NCI-H82 treated with DMSO at 0.1 percent for 48 hours (cell line): ENCODE measurements at regions not wholly inside any gene's neighbourhood (a gene's known extent, or its start where the extent isn't known, plus 50 kb on each side); places are given as distances from the start of the nearest gene placed in this dataset.
"Not testable (repeated sequence)": the region's sequence is repeated elsewhere in the genome, so short reads cannot be mapped to it uniquely, and the experiment has no call there.

Experiments used
- DNase-seq: peaks from one replicate; lab custom pipeline; 2025; ENCODE audit not compliant: unreplicated experiment; lab: John Stamatoyannopoulos, UW

DNA sequence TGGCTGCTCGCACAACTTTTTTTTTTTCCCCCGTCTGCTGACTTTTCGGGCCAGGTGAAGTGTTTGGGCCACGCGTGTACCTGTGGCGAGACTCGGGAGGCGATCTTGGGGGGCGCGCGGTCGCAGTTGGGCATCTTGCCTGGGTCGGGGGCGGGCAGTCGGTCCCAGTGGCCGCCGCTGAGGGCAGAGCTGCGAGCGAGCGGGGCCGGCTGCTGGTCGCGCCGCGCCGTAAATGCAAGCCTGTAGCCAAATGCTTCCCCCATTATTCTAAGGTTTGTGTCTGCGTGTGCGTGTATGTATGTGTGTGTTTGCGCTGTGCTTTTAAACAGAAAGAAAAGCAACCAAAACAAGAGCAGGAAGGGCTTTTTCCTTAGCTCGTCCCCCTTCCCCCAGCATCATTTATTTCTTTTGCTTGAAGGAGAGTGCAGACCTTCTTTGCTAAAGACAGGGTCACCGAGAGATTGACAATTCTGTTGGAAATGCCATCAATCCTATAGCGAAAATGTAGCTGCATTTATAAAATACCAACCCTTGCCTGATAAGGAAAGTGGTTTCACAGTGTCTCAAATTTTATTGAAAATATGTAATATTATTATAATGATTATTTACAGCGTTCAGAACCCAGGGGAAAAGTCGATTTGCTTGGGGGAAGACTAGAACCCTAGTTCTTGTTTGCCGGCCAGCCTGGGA lies 143.2 kb upstream of the ZNF536 start:
- no peak for DNase-seq

DNA sequence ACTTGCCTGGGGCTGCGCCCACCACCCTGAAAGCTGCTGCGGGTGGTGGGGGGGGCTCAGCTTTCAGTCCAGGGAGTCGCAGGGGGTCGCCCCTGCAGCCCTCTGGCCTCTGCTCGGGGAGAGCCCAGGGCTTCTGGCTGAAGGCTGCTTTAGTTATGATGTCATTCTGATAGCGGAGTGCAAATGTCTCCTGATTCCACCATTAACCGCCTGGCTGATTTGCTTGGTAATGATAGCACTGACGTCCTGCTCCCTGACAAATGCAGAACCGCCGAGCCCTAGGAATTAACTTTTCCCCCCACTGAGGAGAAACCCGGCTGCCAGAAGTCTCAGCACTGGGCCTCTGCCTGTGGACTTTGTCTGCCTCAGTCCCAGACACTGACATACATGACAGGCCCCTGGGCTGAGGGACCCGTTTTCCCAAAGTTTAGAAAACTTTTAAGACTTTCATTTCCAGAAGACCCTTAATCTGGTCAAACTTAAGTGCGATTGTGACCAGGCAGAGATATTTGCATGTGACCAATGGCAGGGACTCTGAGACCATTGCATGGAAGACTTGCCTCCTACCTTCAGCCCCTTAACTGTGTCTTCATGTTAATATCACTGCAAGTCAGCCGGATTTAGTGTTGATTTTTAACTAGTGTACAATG lies 142.5 kb upstream of the ZNF536 start:
- no peak for DNase-seq

DNA sequence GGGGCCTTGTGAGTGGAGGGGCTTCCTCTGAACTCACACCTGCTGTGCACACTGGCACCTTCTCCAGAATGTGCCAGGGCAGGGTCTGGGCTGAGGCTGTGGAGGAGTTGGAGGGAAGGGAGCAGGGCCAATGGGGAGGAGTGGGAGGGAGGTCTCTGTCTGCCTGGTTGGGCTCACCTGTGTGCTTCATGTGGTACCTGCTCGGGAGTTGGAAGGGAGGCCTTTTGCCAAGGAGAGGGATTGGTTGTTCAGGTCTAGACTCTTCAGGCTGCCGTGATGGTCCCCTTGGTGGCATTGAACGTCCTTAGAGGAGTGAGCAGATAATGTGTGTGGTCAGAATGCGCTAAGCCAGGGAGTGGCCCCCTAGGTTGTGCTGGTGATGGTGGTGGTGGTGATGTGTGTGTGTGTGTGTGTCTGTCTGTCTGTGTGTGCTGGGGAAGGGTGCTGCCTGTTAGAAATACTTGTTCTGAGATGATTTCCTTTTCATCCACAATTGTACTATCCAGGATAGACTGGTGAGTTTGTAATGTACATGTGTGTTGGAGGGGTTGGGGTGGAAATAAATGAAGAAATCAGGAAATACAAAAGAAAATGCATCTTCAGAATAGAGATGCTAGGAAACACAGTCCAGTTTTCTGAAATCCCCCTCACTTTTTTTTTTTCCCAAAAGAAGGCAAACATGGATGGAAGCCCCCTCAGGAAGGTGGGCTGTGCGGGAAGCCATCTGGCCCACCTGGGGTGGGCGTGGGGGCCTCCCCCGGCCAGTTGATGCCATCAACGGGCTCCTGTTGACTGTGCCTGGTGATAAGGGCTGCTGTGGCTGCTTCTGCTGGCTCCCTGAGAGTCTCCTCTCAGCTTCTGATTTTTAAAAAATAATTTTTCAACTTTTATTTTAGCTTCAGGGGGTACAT lies 140.5 kb upstream of the ZNF536 start:
- no peak for DNase-seq

DNA sequence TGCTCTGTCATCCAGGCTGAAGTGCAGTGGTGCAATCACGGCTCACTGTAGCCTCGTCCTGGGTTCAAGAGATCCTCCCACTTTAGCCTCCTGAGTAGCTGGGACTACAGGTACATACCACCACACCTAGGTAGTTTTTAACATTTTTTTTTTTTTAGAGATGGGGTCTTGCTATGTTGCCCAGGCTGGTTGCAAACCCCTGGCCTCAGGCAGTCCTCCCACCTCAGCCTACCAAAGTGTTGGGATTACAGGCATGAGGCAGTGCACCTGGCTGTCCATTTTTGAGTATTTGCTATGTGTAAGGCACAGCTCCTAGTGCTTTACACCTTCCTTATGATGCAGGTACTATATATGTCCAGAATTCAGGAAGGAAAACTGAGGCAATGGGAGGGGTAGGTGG lies 138.8 kb upstream of the ZNF536 start:
- DNase-seq: no peak

DNA sequence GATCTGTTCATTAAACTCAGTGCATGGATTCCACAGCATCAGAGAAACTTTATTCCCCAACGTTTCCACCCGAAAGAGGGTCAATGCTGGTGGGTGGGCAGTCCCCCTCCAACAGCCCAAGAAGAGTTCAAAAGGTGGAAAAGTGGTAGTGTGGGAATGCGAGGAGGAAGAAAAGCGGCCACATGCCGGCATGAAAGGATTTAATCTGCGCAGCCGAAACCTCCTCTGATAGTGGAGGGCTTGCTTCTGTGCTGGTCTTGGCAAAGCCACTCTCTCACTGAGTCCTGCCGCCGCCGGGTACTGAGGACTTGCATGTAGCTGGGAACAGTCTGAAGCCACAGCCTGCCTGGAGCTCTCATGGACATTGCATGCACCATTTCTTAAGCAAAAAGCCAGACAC lies 136.2 kb upstream of the ZNF536 start:
- no peak for DNase-seq

- DNase-seq: no peak
Measured at GRCh38 chr19:30236587-30236986, 135.6 kb upstream of the ZNF536 start.

GRCh38 chr19:30237140-30237539 lies 135.0 kb upstream of the ZNF536 start:
- no peak for DNase-seq

DNA sequence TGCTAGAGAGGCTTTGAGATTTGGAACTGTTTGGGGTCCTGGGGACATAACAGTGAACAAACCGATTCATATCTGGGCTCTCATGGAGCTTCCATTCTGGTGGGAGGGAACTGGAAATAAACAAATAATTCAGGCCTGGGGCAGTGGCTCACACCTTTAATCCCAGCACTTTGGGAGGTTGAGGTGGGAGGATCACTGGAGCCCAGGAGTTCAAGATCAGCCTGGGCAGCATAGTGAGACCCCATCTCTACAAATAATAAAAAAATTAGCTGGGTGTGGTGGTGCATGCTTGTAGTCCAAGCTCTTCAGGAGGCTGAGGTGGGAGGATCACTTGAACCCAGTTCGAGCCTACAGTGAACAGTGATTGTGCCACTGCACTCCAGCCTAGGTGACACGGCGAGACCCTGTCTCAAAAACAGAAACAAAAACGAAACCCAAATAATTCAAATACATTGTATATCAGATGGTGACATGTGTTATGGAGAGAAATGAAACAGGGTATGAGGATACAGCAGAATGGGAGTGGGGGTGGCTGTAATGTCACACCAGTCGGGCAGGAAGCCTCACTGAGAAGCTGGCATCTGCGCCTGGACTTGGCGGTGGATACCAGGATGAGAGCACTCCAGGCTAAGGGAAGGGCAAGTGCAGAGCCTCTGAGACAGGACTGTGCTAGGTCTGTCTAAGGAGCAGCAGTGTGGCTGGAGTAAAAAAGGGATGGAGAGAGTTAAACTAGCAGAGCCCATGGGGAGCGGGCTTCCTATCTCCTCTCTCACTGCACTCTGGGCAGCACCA lies 131.1 kb upstream of the ZNF536 start:
- no peak for DNase-seq

DNA sequence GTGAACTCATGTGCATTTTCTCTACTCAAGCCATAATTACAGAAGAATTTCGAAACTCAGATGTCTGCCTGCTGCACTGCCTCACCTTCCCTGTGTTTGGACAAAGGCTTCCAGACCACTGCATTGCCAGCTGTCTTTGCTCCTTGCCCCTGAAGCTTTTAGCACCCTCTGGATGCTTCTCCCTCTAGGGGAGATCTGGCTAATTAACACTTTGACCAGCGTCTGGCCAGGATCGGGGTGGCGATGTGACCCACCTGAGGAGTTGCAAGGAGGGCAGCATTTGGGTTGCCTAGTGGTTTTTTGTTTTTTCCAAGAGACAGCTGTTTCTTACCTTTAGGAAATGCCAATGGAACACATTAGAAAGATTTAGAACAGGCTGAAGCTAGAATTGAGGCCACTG lies 127.7 kb upstream of the ZNF536 start:
- no peak for DNase-seq

DNA sequence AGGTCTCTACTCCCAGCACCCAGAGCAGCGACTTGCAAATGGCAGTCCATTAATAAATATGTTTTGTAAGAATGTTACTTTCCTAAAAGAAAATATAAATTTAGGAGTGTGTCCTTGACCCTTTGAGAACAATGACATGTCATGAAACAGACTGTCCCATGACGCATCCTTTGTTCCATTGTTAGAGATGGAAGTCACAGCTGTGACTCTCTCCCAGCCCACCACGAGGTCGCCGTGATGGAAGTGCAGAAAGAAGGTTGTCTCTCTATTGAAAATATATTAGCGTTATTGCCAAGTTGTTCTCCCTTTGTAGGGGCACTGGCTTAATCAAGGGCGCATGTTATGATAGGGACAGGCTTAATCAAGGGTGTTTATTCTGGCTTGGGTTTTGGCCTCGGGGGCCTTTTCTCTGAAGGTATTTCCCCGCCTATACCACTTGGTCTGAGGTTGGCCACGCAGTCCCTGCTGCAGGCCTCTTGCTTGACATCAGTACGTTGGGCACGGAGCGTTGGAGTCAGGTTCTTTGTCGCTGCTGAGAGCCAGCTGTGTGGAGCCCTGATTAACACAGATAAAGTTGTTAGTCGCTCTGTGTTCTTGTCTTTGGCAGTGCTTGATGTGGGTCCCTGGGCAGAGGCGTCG lies 126.7 kb upstream of the ZNF536 start:
- DNase-seq: no peak

DNA sequence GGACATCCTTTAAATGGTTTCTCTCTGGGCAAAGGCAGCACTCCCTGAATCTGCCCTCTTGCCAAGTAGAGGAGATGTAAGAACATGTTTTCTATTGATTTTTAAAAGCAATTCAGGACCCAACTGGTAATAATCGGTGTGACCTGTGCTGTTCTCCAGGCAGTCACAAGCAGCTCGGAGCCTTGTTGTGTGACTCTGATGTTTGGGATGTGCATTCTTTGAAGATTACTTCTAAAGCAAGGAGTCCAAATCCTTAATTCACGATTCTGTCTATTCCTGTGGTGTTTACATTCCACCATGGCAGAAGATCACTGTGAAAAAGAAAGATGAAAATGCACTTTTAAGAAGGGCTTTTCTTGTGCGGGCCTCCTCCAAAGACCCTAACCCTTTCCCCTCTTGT lies 122.3 kb upstream of the ZNF536 start:
- no peak for DNase-seq

- DNase-seq: no peak
Measured at GRCh38 chr19:30252214-30252613, 120.0 kb upstream of the ZNF536 start.

DNA sequence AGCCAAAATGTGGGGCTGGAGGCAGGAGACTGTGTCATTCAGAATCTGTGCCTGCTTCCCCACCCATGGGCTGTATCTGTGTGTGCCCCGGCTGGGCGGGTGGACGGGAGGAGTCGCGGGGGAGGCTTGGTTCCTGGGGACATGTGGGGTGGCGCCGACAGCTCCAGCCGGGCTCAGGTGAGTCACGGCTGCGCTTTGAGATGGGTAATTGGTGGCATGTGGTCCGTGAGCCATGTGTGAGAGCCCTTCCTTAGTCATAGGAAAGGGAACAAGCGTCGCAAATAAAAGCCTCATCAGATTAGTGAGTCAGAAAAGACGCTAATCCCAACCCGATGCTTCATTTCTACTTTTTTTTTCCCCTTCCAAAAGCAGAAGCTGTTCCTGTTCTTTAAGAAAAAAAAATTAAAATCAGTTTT lies 118.6 kb upstream of the ZNF536 start:
- peak; percentile 36 for DNase-seq

DNA sequence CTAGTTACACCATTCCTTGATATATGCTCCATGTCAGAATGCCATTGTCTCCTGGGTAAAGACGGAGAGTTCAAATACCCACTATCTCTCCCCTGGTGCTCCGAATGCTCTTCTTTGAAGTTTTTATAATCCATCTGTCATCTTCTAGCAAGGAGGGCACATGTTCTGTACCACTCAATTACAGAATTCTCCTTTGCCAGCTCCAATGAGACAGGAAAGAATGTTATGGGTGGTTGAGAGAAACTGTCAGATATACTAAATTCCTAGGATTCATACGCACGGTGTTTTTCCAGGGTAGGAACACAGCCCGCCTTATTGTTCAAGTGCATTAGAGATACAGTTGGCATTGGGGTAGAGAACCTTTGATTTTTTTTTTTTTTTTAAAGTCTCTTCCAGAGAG lies 118.0 kb upstream of the ZNF536 start:
- DNase-seq: no peak

DNA sequence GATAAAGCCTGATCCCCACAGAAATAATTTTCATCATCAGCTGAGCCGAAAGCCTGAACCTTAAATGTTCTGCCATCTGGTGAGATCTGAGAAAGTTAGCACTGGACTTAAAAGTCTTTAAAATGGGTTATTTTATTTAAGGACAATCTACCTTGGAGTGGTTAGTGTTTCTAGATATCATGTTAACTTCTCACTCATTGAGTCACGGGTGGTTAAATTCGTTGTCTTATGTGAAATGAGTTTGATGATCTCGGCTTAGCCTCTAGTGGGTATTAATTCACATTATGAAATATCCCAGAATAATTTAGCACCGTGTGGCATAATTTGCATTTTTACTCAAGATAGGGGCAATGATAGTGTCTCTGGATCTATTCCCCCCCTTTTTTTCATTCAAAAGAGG lies 117.4 kb upstream of the ZNF536 start:
- DNase-seq: no peak

DNA sequence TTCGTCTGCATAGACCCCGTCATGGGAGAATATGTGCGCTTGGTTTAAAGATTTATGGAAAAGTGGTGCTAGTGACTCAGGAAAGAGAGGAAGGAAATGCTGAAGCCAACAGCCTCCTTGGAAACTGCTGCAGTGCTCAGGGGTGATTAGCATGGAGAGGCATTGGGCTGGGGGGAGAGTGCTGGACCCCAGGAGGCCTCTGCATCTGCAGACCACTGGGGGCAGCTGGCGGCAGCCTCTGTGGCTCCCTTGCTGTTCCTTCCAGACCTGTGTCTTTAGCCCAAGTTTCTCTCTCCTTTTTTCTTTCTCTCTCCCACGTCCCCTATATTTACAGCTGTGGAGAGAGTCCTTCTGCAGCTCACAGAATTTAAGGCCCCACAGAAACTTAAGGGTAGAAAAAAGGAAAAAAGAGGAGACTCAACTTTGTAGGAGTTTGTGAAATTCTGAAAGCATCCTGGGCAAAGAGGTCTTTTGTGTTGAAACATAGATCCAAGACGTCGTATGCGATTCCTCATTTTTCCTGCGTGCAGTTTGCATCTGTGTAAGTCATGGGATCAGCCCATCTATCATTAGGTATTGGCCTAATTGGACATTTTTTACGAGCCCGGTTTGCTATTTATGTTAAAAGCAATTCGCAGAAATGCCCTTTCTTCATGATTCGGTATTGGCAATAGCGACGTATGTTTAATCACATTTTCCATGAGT lies 116.2 kb upstream of the ZNF536 start:
- no peak for DNase-seq

- no peak for DNase-seq
Measured at GRCh38 chr19:30256496-30256850, 115.7 kb upstream of the ZNF536 start.

GRCh38 chr19:30263830-30264381 lies 108.3 kb upstream of the ZNF536 start:
- DNase-seq: no peak

DNA sequence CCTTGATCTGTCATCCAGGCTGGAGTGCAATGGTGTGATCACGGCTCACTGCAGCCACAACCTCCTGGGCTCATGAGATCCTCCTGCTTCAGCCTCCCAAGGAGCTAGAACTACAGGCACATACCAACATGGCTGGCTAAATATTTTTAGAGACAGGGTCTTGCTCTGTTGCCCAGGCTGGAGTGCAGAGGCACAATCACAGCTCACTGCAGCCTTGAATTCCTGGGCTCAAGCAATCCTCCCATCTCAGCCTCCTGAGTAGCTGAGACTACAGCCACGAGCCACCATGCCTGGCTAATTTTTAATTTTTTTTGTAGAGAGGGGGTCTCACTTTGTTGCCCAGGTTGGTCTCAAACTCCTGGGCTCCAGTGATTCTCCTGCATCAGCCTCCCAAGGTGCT lies 106.3 kb upstream of the ZNF536 start:
- not testable (repeated sequence) for DNase-seq

- DNase-seq: no peak
Measured at GRCh38 chr19:30266687-30267086, 105.5 kb upstream of the ZNF536 start.
